Tibial artery (tissue), 4 donors: ENCODE measurements at regions not wholly inside any gene's neighbourhood (a gene's known extent, or its start where the extent isn't known, plus 50 kb on each side); places are given as distances from the start of the nearest gene placed in this dataset.

Experiments
- DNase-seq, 2 donors: peaks; one replicate each; pipeline ENCODE4 v3.0.0-alpha.2; 2019
- H3K27ac ChIP-seq, 2 donors: fragments of 200-600 bp; sonication (generic) in 1 of 2; 1 replicate in 1 of 2; 2 replicates in 1 of 2; pipeline ENCODE4 v1.5.1; 2018 to 2019; ENCODE audit warnings: mild to moderate bottlenecking in 1 of 2
- H3K27me3 ChIP-seq, 2 donors: fragments of 200-600 bp; sonication (generic) in 1 of 2; one replicate each; pipeline versions ENCODE4 v1.5.1 to v1.6.0; 2016 to 2019
- H3K36me3 ChIP-seq, 3 donors: fragments of 200-600 bp; sonication (generic) in 2 of 3; one replicate each; pipeline ENCODE4 v1.5.1; 2016 to 2019; ENCODE audit warnings: mild to moderate bottlenecking in 2 of 3
- H3K4me1 ChIP-seq, 4 donors: fragments of 200-600 bp; sonication (generic) in 2 of 4; 1 replicate in 3 of 4; 2 replicates in 1 of 4; pipeline ENCODE4 v1.5.1; 2016 to 2019
- H3K4me3 ChIP-seq, 2 donors: fragments of 200-600 bp; sonication (generic) in 1 of 2; 1 replicate in 1 of 2; 2 replicates in 1 of 2; pipeline ENCODE4 v1.5.1; 2018 to 2019; ENCODE audit warnings: mild to moderate bottlenecking in 2 of 2
- H3K9me3 ChIP-seq, 3 donors: fragments of 200-600 bp; sonication (generic) in 1 of 3; one replicate each; pipeline ENCODE4 v1.5.1; 2016 to 2019
- CTCF ChIP-seq, 2 experiments: fragments of 200-600 bp in 1 of 2; fragments of 450-650 bp in 1 of 2; IDR thresholded peaks; one replicate each; pipeline ENCODE4 v1.5.1; 2017 to 2019; ENCODE audit warnings: antibody characterized with exemption in 2 of 2, mild to moderate bottlenecking in 1 of 2, moderate library complexity in 1 of 2
- intact Hi-C: fragments of 100-400 bp; cut with DNase I; formaldehyde crosslinking; loops from one replicate; pipeline ENCODE4 v1.15.0; 2023; ENCODE audit warnings: low total_unique reads

GRCh38 chr12:125678589-125678993 is 613.4 kb downstream of the AACS start:
- intact Hi-C loops = no loop called here
- Histone ChIP-seq H3K4me1 (no peaks in the 10 kb centered on the region), H3K36me3 (no peaks in the 10 kb centered on the region), H3K27me3 (no peaks in the 10 kb centered on the region), H3K4me3 (no peak overlapping the region), H3K27ac (no peak overlapping the region), H3K9me3 (no peaks in the 10 kb centered on the region)
- no peak for DNase-seq
- TF ChIP-seq CTCF (IDR thresholded peaks at IDR 0.05) = no peak

GRCh38 chr12:125683748-125684381 is 618.6 kb downstream of the AACS start:
- DNase-seq = no peak
- H3K27me3 ChIP-seq = no peaks in the 10 kb centered on the region
- H3K4me1 ChIP-seq = no peaks in the 10 kb centered on the region
- TF ChIP-seq CTCF (IDR thresholded peaks at IDR 0.05) = no peak
- no peaks in the 10 kb centered on the region for H3K36me3 ChIP-seq
- intact Hi-C loops = no loop called here
- H3K4me3 ChIP-seq = no peak overlapping the region
- no peaks in the 10 kb centered on the region for H3K9me3 ChIP-seq
- H3K27ac ChIP-seq = no peak overlapping the region

- H3K27ac ChIP-seq = no peak overlapping the region
- H3K4me3 ChIP-seq = no peak overlapping the region
- no peak for DNase-seq
- TF ChIP-seq CTCF (IDR thresholded peaks at IDR 0.05) = no peak
- H3K27me3 ChIP-seq = no peaks in the 10 kb centered on the region
- intact Hi-C loops = no loop called here
- no peaks in the 10 kb centered on the region for H3K4me1 ChIP-seq
- H3K36me3 ChIP-seq = no peaks in the 10 kb centered on the region
- no peaks in the 10 kb centered on the region for H3K9me3 ChIP-seq
Measured at GRCh38 chr12:125684968-125685790, 619.9 kb downstream of the AACS start.

- intact Hi-C loops = no loop called here
- no peak for DNase-seq
- Histone ChIP-seq H3K27ac (no peak overlapping the region), H3K4me1 (no peaks in the 10 kb centered on the region), H3K4me3 (no peak overlapping the region), H3K27me3 (no peaks in the 10 kb centered on the region), H3K9me3 (no peaks in the 10 kb centered on the region), H3K36me3 (no peaks in the 10 kb centered on the region)
- TF ChIP-seq CTCF (IDR thresholded peaks at IDR 0.05) = no peak
Measured at GRCh38 chr12:125685915-125686314, 620.7 kb downstream of the AACS start.

- no peaks in the 10 kb centered on the region for H3K4me1 ChIP-seq
- no peak overlapping the region for H3K27ac ChIP-seq
- H3K9me3 ChIP-seq = no peaks in the 10 kb centered on the region
- H3K36me3 ChIP-seq = no peaks in the 10 kb centered on the region
- H3K27me3 ChIP-seq = no peaks in the 10 kb centered on the region
- intact Hi-C loops = no loop called here
- DNase-seq = no peak
- TF ChIP-seq CTCF (IDR thresholded peaks at IDR 0.05) = no peak
- no peak overlapping the region for H3K4me3 ChIP-seq
Measured at GRCh38 chr12:125687403-125687802, 622.2 kb downstream of the AACS start.
